Cardiac muscle cell (in vitro differentiated cells and primary cell): ENCODE measurements at regions not wholly inside any gene's neighbourhood (a gene's known extent, or its start where the extent isn't known, plus 50 kb on each side); places are given as distances from the start of the nearest gene placed in this dataset.
"Not testable (repeated sequence)": the region's sequence is repeated elsewhere in the genome, so short reads cannot be mapped to it uniquely, and the experiment has no call there.

ENCODE experiments used
- DNase-seq, 2 donors: peaks; one replicate each; pipeline versions ENCODE4 v3.0.0 to v3.0.0-alpha.2; 2010 to 2017; ENCODE audit warnings: low read depth in 1 of 2, low spot score in 1 of 2
- H3K27ac ChIP-seq: fragments of 200-600 bp; sonication (generic); 2 replicates; pipeline ENCODE4 v1.5.1; 2016
- H3K27me3 ChIP-seq: fragments of 200-600 bp; sonication (generic); 2 replicates; pipeline ENCODE4 v1.6.0; 2016; ENCODE audit warnings: control low read depth
- H3K36me3 ChIP-seq: fragments of 200-600 bp; sonication (generic); 2 replicates; pipeline ENCODE4 v1.5.1; 2016; ENCODE audit warnings: control low read depth
- H3K4me1 ChIP-seq: fragments of 200-600 bp; sonication (generic); 2 replicates; pipeline ENCODE4 v1.8.1; 2017; ENCODE audit warnings: low read depth, mild to moderate bottlenecking, mixed run types
- H3K4me3 ChIP-seq: fragments of 200-600 bp; sonication (generic); 2 replicates; pipeline ENCODE4 v1.5.1; 2016; ENCODE audit warnings: mild to moderate bottlenecking
- H3K9me3 ChIP-seq: fragments of 200-600 bp; sonication (generic); 2 replicates; pipeline ENCODE4 v1.5.1; 2017; ENCODE audit warnings: low read depth, mild to moderate bottlenecking, control low read depth
- TF ChIP-seq, protein P1 (sequence below): IDR thresholded peaks from 2 replicates; pipeline ENCODE4 v1.5.1; 2012; ENCODE audit warnings: low read depth, mild to moderate bottlenecking, low read length

DNA sequence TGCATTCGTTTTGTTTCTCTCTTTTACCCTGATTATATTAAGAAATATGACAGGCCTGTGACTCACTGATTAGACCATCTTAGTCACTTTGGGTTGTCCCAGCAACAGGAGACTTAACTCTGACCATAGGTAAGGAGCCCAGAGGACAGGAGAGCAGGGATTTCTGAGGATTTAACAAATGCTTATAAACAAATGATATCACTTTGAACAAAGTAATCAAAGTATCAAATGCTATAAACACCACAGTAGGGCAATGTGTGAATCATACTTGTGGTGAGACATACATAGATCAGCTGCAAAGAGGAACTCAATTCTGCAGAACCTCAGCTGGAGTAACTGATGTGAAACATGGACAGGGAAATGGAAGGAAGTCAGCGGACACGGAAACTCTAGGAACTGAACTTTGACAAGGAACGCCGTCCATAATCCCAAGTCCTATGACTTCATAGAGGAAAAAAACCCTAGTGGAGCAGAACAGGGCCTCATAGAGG lies 190.6 kb upstream of the MSX2 start:
- Histone ChIP-seq H3K9me3 (no peaks in the 10 kb centered on the region), H3K4me3 (no peak overlapping the region), H3K27me3 (no peaks in the 10 kb centered on the region), H3K27ac (no peak overlapping the region), H3K4me1 (peaks cover 18% of the 10 kb centered on the region), H3K36me3 (no peaks in the 10 kb centered on the region)
- TF ChIP-seq, protein P1, sequence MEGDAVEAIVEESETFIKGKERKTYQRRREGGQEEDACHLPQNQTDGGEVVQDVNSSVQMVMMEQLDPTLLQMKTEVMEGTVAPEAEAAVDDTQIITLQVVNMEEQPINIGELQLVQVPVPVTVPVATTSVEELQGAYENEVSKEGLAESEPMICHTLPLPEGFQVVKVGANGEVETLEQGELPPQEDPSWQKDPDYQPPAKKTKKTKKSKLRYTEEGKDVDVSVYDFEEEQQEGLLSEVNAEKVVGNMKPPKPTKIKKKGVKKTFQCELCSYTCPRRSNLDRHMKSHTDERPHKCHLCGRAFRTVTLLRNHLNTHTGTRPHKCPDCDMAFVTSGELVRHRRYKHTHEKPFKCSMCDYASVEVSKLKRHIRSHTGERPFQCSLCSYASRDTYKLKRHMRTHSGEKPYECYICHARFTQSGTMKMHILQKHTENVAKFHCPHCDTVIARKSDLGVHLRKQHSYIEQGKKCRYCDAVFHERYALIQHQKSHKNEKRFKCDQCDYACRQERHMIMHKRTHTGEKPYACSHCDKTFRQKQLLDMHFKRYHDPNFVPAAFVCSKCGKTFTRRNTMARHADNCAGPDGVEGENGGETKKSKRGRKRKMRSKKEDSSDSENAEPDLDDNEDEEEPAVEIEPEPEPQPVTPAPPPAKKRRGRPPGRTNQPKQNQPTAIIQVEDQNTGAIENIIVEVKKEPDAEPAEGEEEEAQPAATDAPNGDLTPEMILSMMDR, result no peak
- DNase-seq, result peak in 1 of 2 donors; percentile 57

DNA sequence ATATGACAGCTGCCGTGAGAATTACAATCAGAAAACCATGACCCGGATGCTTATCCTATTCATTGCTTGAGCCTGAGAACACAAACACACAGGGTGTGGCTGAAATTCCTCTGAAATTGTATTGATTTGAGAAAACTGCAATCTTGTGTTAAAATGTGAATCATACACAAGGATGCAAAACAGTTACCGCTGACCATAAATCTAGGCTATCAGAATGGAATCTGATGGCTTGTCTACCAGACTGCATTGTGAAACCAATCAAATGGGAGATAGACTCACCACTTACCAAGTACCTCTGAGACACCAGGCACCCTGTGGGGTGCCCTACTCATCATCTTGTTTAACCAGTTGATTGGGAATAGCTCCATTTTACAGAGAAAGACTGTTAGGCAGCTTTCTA lies 188.7 kb upstream of the MSX2 start:
- Histone ChIP-seq H3K9me3 (no peaks in the 10 kb centered on the region), H3K4me3 (no peak overlapping the region), H3K27me3 (no peaks in the 10 kb centered on the region), H3K4me1 (peaks cover 18% of the 10 kb centered on the region), H3K36me3 (no peaks in the 10 kb centered on the region), H3K27ac (no peak overlapping the region)
- TF ChIP-seq, protein P1, result no peak
- DNase-seq, result no peak

- not testable (repeated sequence) for H3K36me3 ChIP-seq
Measured at GRCh38 chr5:174539823-174540222, 184.6 kb upstream of the MSX2 start.

DNA sequence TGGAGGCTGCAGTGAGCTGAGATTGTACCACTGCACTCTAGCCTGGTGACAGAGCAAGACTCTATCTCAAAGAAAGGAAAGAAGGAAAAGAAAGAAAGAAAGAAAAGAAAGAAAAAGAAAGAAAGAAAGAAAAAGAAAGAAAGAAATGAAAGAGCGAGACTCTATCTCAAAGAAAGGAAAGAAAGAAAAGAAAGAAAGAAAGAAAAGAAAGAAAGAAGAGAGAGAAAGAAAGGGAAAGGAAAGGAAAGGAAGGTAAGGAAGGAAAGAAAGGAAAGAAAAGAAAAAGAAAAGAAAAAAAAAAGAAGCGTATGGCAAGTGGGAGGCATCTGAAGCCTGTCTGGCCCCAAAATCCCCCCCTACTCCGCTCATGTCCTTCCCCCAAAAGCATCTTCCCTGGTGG lies 182.3 kb upstream of the MSX2 start:
- peaks cover 7% of the 10 kb centered on the region for H3K27me3 ChIP-seq
- no peaks in the 10 kb centered on the region for H3K9me3 ChIP-seq
- TF ChIP-seq, protein P1, result no peak
- no peak for DNase-seq
- no peak overlapping the region for H3K27ac ChIP-seq
- no peaks in the 10 kb centered on the region for H3K4me1 ChIP-seq
- H3K36me3 ChIP-seq, result no peaks in the 10 kb centered on the region
- H3K4me3 ChIP-seq, result no peak overlapping the region

More at GRCh38 chr5:174539823-174540222, 184.6 kb upstream of the MSX2 start:
- not testable (repeated sequence) for H3K4me1 ChIP-seq, DNase-seq, H3K27me3 ChIP-seq, H3K4me3 ChIP-seq, H3K9me3 ChIP-seq, H3K27ac ChIP-seq

- Histone ChIP-seq H3K9me3 (no peaks in the 10 kb centered on the region), H3K27ac (no peak overlapping the region), H3K4me1 (no peaks in the 10 kb centered on the region), H3K27me3 (peaks cover 7% of the 10 kb centered on the region), H3K36me3 (no peaks in the 10 kb centered on the region), H3K4me3 (no peak overlapping the region)
- TF ChIP-seq, protein P1, result no peak
- no peak for DNase-seq
Measured at GRCh38 chr5:174542471-174542870, 181.9 kb upstream of the MSX2 start.

- Histone ChIP-seq H3K36me3 (no peaks in the 10 kb centered on the region), H3K9me3 (no peaks in the 10 kb centered on the region), H3K27me3 (peaks cover 7% of the 10 kb centered on the region), H3K4me1 (no peaks in the 10 kb centered on the region), H3K4me3 (no peak overlapping the region), H3K27ac (no peak overlapping the region)
- TF ChIP-seq, protein P1, result no peak
- DNase-seq, result no peak
Measured at GRCh38 chr5:174545926-174546325, 178.5 kb upstream of the MSX2 start.
